HG03103 (cell line): ENCODE measurements at regions not wholly inside any gene's neighbourhood (a gene's known extent, or its start where the extent isn't known, plus 50 kb on each side); places are given as distances from the start of the nearest gene placed in this dataset.
"Not testable (repeated sequence)": the region's sequence is repeated elsewhere in the genome, so short reads cannot be mapped to it uniquely, and the experiment has no call there.

ENCODE experiments used
- ATAC-seq: cut with Tn5 transposase; IDR thresholded peaks from one replicate; pipeline ENCODE4 v1.9.1; 2021; ENCODE audit warnings: low read depth; ENCODE audit not compliant: unreplicated experiment

DNA sequence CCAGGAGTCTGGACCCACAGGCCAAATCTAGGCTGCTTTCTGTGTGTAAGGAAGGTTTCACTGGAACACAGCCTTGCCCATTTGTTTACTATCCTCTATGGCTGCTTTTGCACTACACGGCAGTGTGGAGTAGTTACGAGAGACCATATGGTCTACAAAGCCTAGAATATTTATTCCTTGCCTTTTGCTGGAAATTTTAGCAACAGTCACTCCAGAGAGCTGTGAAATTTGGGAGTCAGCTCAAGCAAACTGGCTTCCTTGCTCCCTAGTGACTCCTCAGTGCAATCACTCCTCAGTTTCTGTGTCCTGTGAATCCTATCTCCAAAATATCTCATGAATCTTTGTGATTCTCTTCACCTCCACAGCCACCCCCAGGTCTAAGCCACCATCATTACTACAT is 99.0 kb upstream of the CPEB2 start:
- ATAC-seq = no peak

DNA sequence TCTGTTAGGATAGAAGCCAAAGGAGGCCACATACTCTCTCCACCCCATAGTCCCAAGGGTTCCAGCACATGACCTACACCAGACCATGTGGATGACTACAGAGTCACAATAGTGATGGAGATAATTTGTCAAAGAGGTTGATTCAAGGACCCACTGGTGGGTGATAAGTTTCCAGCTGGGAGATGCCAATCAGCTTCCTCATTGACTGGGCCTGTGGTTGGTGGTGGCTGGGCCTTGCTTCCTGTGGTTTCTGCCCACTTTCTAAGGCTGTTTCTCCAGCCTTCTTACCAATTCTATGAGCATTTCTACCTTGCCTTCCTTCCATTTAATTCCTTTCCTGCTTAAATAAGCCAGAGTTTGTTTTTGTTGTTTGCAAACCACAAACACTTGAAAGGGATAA is 95.5 kb upstream of the CPEB2 start:
- no peak for ATAC-seq

DNA sequence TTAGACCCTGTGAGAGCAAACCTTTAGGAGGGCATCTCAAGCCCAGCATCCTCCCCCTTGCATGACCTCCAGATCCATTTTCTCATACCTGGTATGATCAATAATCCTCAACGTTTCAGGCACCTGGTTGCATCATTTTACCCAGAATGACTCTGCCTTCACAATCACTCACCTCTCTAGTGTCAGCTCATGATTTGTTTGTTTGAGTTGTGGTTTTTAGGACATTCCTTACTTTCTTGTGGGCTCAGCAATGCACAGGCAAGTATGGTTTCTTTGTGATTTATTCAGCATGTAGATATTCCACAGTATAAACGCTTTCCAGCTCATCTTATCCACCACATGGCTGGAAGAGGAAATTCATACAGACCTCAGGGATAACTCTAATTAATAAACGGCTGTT is 93.6 kb upstream of the CPEB2 start:
- ATAC-seq = no peak

DNA sequence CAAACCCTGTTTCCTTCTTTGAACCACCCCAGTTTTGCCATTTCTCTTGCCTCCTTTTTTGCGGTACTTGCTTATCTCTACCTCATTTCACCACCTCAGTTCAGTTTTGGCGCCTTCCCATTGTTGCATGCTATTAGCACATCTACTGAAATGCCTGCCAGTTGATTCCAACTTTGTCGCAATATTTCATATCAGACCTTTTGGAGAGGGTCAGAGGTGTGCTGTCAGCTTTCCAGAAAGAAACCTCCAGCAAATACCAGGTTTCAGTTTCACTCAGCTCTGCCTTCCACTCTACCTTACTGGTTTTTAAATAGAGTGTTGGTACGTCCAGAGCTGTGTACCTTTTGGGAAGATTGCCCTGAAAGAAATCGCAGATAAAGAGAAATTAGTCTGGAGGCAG is 91.9 kb upstream of the CPEB2 start:
- ATAC-seq = no peak

DNA sequence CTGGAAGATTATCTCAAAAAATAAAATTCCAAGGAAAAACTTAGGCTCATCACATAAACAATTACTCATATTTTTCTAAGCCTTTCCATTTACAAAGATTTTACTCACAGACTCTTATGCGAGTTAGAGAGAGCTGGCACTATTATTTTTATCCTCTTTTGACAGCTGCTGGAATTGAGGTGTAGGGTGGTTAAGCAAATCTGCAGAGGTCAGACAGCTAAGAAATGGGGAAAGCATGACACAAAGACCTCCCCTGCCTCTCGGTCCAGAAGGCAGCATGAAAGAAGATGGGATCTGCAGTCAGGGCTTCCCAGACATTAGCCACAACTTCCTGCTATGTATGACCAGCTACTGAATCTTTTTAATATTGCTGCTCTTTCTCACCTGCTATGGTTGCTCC is 89.9 kb upstream of the CPEB2 start:
- ATAC-seq = no peak

DNA sequence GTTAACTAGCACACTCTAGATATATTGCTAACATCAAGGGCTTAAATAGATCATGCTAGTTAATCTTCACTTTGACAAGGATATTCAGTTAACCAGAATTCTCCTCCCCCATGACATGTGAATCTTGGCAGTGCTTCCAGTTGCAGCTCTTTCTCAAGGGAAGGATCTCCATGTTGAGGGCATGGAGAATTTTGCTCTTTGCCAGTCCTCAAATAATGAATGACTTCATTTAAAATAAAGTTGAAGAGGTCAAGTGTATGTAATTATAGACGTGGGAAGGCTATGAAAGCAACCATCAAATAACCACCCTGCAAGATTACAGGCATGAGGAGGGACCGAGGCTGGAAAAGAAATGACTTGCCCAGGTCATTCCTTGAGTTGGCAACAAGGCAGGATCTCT is 87.3 kb upstream of the CPEB2 start:
- no peak for ATAC-seq

DNA sequence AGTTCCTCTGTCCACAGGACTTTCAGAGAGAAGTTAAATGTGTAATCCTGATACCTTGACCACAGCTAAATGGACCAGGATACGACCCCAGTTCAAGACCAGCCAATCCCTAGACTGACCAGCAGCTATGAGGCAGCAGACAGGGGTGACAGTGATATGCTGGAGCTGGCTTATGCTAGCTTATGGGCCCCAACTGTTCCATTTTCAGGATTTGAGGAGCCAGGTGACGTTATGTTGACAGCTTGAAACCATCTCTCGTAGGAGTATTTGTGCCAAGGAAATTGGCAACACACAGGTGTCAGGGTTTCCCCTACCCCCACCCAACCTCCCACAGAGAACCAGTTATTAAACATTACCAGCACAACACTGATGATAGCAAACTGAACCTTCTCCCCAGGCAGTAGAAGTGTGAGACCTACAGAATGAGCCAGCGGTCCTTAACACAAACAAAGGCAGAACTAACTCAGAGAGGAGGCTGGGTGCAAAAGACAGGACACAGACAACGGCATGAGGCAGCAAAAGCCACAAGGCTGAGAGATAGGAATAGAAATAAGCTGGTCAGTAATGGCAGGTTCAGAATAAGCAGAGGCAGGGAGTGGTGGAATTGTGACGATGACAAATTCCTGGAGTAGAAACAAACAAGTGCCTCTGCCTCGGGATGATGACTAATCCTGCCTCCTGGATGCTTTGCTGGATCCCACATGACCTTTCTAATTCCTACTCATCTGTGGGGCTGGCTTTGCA is 85.6 kb upstream of the CPEB2 start:
- ATAC-seq = no peak

DNA sequence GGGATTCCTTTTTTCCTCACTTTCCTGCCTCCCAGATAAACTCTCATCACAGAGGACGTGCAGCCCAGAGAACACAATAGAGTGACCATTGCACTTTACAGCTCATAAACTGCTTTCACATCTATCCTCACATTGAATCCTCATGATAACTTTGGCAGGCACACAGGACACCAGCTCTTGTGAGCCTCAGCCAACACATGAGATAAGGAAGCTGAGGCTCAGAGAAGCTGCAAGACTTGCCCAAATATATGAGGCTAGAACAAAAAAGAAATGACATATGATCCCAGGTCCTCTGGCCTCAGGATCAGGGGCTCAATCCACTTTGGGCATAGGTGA is 85.0 kb upstream of the CPEB2 start:
- no peak for ATAC-seq

DNA sequence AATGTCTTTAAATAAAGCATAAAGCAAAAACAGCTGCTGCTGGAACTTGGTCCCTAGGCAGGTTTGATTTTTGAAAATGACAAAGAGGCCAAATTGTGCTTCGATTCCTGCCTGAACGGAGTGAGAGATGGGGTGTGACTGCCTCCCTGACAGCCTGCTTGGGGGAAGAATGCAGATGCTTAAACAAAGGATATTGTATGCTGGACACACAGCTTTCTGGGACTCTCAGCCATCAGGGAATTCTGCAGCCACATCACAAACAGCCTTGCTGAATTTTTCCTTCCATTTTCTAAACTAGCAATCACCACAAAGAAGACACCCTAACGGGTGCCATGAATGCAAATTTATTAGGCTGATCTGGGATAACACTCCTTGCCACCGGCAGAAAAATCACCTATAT is 83.9 kb upstream of the CPEB2 start:
- no peak for ATAC-seq

DNA sequence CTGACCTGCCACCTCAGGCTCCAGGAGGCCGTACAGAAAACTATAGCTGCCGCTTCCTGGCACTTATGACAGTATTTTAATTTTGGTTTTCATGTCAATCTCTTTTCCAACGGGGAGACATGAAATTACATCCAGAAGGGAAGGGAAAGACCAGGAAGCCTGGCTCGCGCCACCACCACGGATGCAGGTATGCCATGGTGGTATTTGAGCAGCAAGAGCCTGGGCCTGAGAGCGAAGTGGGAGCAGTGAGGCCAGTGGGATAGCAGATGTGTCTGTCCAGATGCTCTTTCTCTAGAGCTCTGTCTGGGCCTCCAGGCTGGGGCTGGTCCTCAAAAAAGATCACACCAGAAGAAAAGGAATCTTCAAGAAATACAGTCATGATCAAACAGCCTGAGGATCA is 82.5 kb upstream of the CPEB2 start:
- ATAC-seq = no peak

DNA sequence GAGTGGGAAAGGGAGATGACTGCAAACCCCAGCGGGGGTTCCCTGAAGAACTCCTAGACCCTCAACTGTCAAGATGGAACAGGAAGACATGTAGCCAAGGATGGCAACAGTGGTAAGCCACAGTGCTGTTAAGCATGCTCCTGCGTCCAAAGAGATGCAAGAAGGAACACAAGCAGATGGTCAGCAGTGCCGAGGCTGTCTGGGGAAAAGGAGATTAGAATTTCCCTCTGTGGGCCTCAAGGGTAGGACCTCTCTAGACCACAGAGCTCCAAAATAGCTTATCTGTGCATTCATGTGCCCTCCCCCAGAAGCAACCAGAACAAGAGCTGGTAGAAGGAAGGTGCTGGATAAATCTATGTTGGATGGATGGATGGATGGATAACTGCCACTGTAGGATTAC is 82.0 kb upstream of the CPEB2 start:
- no peak for ATAC-seq

DNA sequence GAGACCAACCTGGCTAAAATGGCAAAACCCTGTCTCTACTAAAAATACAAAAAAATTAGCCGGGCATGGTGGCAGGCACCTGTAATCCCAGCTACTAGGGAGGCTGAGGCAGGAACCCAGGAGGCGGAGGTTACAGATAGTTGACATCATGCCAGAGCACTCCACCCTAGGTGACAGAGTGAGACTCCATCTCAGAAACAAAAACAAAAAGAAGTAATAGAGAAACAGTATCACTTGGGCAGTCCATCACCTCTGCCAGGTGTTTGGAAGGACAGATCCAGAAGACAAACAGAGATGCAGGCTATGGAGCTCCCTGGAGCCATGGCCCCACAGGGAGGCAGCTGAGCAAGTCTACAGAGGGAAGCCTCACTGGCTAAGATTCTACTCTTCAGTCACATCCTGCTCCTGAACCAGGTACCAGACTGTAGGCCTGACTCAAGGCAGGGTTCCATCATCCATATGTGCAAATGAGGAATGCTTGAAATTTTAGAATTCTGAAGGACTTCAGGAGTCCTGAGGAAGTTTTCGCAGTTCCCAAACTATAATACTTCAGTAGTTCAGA is 81.4 kb upstream of the CPEB2 start:
- ATAC-seq = no peak

DNA sequence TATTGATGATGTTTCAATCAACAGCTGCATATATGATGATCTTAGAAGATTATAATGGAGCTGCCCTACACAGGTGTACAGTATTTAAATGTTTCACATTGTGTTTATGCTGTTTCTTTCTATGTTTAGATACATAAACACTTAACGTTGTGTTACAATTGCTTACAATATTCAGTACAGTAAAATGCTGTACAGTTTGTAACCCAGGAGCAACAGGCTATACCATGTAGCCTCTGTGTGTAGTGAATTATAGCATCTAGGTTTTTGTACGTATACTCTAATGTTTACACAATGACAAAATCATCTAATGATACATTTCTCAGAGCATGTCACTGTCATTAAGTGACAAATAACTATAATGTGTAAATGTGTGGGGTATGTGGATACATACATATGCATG is 80.5 kb upstream of the CPEB2 start:
- ATAC-seq = not testable (repeated sequence)

DNA sequence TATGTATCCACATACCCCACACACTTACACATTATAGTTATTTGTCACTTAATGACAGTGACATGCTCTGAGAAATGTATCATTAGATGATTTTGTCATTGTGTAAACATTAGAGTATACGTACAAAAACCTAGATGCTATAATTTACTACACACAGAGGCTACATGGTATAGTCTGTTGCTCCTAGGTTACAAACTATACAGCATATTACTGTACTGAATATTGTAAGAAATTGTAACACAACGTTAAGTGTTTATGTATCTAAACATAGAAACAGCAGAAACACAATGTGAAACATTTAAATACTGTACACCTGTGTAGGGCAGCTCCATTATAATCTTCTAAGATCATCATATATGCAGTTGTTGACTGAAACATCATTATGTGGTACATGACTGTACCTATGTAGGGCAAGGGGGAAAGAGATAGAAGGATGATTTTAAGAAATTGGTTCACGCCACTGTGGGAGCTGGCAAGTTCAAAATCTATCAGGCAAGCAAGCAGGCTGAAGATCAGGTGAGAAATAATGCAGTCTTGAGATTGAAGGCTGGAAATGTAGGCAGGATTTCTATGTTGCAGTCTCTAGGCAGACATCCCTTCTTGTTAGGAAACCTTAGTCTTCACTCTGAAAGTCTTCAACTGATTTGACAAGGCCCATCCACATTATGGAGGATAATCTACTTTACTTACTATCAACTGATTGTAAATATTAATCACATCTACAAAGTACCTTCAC is 78.0 kb upstream of the CPEB2 start:
- ATAC-seq = no peak

DNA sequence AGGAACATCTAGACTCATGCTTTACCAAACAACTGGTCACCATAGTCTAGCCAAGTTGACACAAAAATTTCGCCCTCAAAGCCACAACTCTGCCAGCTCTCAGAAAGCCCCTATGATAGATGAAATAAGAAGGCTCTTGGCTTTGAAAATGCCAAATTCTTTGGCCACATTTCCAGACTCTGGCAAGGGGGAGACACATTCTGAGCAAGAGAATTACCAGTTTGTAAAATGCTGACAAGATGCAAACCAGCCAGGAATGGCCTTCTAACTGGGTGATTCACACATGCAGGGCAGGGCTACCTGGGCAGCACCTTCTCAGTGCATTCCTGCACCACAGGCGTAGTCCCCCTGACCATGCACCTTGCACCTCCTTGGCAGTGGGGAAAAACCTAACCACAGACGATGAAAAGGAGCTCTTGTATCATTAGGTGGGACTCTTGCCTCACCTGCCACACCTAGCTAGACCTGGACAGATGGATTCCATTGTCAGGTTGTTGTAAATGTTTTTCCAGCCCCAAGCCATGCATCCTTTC is 77.4 kb upstream of the CPEB2 start:
- no peak for ATAC-seq

DNA sequence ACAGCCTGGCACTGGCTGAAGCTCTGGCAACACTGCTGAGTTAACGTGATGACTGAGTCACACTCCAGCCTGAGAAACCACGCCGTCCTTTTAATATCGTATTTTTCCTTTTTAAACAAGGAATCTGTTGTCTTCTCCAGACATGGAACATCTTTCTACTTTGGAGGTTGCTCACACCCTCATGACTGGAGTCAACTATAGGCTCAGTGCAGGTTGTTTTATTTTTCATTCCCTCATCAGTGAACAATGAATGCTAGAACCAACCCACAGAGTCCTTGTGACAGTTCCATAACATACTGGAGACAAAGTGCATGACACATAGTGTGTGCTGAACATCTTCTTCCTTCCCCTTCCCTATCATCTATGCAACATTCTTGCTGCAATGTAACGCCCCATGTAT is 76.8 kb upstream of the CPEB2 start:
- no peak for ATAC-seq

DNA sequence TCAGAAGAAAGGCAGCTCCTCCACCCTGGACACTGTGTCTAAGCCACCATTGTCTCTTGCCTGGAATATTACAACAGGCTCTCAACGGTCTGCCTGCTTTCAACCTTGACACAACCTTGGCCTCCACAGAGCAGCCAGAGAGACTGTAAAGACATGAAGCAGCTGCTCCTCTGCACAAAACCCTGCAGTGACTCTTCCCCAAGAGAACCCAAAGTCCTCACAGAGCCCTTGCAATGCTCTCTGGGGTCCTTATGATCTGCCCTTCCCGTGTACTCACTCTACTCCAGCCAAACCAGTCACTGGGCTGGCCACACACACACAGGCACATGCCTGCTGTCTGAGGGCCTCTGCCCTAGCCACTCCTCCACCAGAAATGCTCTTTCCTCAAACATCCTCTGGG is 75.9 kb upstream of the CPEB2 start:
- no peak for ATAC-seq

DNA sequence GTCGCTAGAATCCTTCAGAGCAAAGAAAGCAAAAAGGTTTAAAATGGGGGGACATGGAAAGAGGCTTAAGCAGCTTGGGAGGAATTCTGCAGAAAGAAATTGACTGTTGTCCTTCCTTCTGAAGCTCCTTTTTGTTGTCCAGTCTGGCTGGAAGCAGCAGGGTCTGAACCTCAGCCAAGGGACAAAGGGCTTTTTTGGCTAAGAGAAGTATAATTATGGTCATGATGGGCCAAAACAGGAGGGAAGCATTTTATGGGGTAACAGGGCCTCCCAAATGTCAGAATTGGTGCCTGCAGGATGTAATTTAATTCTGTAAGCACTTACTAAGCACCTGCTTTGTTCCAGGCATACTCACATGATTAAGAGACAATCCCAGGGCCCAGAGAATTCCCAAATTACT is 74.2 kb upstream of the CPEB2 start:
- ATAC-seq = no peak

DNA sequence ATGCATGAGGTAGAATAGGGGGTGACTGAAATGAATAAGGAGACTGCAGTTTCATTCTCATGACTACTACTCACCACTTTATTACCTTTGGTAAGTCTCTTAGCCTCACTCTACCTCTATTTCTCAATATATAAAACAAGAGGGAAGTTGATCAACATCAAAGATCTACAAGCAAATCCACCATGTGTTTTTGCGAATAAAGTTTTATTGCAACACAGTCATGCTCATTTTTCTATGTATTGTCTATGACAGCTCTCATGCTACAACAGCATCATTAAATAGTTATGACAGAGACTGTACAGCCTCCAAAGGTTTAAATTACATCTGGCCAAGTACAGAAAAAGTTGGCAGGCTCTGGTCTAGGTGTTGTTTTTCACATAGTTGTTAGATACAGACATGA is 72.6 kb upstream of the CPEB2 start:
- ATAC-seq = no peak

DNA sequence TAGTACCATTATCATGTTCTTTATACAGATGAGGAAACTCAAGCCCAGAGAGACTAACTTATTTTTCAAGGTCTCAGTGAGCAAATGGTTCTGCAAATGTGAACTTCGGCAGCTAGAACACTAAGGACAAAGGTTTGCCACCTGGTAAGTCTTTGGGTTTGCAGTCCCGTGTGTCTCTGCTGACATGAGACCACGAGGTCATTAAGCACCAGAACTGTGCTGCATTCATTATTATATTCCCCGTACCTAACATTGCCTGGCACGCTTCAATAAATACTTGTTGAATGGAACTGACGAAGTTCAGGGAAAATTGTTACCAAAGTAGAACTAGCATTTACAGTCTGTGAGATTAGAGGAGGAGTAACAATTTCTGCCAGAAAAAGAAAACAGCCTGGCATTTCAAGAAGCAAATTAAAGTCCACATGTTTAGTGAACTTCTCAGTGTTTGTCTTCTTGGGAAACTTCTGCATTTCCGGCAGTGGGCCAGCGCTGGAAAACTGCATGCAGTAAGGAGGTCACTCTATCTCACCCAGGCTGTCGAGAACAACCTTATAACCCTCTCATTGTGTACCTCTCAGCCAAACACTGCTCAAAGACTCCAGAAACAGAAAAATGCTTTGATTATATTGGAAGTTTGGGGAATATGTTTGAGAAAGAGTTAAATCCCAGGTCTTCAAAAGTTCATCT is 67.4 kb upstream of the CPEB2 start:
- ATAC-seq = no peak

DNA sequence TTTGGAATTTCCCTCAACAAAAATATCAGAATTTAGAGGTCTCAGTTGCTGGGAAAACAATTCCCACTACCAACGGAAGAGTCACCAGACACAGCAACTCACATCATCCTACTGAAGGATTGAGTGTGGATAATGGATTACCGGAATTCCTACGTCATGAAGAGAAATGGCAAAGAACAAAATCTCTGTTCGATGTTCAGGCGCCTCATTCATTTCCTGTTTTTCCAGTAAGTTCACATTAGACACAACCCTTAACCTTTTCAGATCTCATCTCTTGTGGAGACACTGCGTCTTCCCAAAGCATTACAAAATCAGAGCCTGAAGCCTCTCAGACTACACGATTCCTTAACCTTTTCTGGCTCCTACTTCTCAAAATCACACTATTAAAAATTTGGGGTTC is 58.5 kb upstream of the CPEB2 start:
- ATAC-seq = no peak
